HEK293T (cell line): ENCODE measurements at regions not wholly inside any gene's neighbourhood (a gene's known extent, or its start where the extent isn't known, plus 50 kb on each side); places are given as distances from the start of the nearest gene placed in this dataset.

Source experiments
- ARNT ChIP-seq: fragments of 450-650 bp; IDR thresholded peaks from 2 replicates; pipeline ENCODE4 v1.6.1; 2017; ENCODE audit warnings: mild to moderate bottlenecking
- BHLHE40 ChIP-seq: fragments of 450-650 bp; IDR thresholded peaks from 2 replicates; pipeline ENCODE4 v1.6.1; 2016; ENCODE audit warnings: mild to moderate bottlenecking, moderate library complexity, borderline replicate concordance
- CTBP1 ChIP-seq: fragments of 450-650 bp; IDR thresholded peaks from 2 replicates; pipeline ENCODE4 v1.6.1; 2016; ENCODE audit warnings: borderline replicate concordance
- FOXA1 ChIP-seq: fragments of 450-650 bp; IDR thresholded peaks from 2 replicates; pipeline ENCODE4 v1.6.1; 2016; ENCODE audit warnings: mild to moderate bottlenecking
- FOXM1 ChIP-seq: fragments of 450-650 bp; IDR thresholded peaks from 2 replicates; pipeline ENCODE4 v1.6.1; 2017; ENCODE audit warnings: mild to moderate bottlenecking, borderline replicate concordance
- HDGF ChIP-seq: fragments of 450-650 bp; IDR thresholded peaks from 2 replicates; pipeline ENCODE4 v1.6.1; 2017; ENCODE audit warnings: antibody characterized with exemption, borderline replicate concordance
- L3MBTL2 ChIP-seq: fragments of 450-650 bp; conservative IDR thresholded peaks from 2 replicates; pipeline ENCODE4 v1.6.1; 2016; ENCODE audit warnings: mild to moderate bottlenecking
- LEF1 ChIP-seq: fragments of 450-650 bp; IDR thresholded peaks from 2 replicates; pipeline ENCODE4 v1.6.1; 2017; ENCODE audit warnings: mild to moderate bottlenecking, borderline replicate concordance
- SP1 ChIP-seq: fragments of 450-650 bp; IDR thresholded peaks from 2 replicates; pipeline ENCODE4 v1.6.1; 2017
- TARDBP ChIP-seq: fragments of 450-650 bp; IDR thresholded peaks from 2 replicates; pipeline ENCODE4 v1.6.1; 2016
- TF ChIP-seq, protein P1 (sequence below): fragments of 450-650 bp; IDR thresholded peaks from 2 replicates; pipeline ENCODE4 v1.6.1; 2016

DNA sequence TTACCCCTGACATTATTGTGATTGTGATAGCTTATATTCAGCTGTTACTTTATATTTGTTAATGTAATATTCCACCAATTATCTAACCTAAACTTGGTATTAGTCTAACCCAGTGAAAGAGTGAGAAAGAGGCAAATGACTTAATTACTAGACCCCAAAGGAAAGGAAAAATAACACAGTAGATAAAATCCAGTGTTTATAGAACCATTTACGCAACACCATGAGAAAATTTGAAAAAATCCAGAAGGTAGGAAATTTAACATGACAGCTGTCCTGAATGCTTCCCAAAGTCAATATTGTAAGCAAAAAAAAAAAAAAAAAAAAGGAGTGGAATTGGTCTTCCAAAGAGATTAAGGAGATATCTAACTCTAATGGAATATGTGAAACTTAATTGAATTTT is 741.5 kb upstream of the GHITM start:
- TF ChIP-seq ARNT (no peak), L3MBTL2 (no peak), FOXA1 (no peak), SP1 (no peak), TARDBP (no peak), BHLHE40 (no peak), CTBP1 (no peak), FOXM1 (no peak), LEF1 (no peak), HDGF (no peak)
- TF ChIP-seq, protein P1, sequence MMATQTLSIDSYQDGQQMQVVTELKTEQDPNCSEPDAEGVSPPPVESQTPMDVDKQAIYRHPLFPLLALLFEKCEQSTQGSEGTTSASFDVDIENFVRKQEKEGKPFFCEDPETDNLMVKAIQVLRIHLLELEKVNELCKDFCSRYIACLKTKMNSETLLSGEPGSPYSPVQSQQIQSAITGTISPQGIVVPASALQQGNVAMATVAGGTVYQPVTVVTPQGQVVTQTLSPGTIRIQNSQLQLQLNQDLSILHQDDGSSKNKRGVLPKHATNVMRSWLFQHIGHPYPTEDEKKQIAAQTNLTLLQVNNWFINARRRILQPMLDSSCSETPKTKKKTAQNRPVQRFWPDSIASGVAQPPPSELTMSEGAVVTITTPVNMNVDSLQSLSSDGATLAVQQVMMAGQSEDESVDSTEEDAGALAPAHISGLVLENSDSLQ, result no peak
